ENCODE measurements at regions not wholly inside any gene's neighbourhood (a gene's known extent, or its start where the extent isn't known, plus 50 kb on each side); places are given as distances from the start of the nearest gene placed in this dataset.

DNA sequence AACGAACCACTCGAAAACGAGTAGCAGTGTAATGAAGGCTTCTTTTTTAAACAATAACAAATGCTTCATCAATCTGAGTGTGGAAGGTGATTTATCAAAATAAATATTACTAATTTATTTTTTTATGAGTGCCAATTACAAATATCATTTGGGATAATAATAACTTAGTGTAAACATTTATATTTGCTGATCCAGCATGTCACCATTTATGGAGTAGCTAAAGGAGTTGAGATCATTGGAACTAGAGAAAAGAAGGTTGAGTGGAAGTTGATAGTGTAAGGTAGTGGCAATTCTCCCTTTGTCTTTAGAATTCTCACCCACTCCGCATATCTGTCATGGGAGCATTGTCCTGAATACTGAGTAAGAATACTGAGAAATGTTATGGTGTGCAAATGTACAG, 67.1 kb upstream of the KIF26B start:
- TF ChIP-seq CTCF (IDR thresholded peaks at IDR 0.05) (no peak), POLR2AphosphoS5 (IDR thresholded peaks at IDR 0.05) (no peak)

All from prostate gland (tissue), 2 donors.